HG02885 (cell line): ENCODE measurements at regions not wholly inside any gene's neighbourhood (a gene's known extent, or its start where the extent isn't known, plus 50 kb on each side); places are given as distances from the start of the nearest gene placed in this dataset.
"Not testable (repeated sequence)": the region's sequence is repeated elsewhere in the genome, so short reads cannot be mapped to it uniquely, and the experiment has no call there.

Experiments used
- ATAC-seq: cut with Tn5 transposase; IDR thresholded peaks from one replicate; pipeline ENCODE4 v1.9.1; 2021; ENCODE audit warnings: mild to moderate bottlenecking; ENCODE audit not compliant: unreplicated experiment, poor library complexity

DNA sequence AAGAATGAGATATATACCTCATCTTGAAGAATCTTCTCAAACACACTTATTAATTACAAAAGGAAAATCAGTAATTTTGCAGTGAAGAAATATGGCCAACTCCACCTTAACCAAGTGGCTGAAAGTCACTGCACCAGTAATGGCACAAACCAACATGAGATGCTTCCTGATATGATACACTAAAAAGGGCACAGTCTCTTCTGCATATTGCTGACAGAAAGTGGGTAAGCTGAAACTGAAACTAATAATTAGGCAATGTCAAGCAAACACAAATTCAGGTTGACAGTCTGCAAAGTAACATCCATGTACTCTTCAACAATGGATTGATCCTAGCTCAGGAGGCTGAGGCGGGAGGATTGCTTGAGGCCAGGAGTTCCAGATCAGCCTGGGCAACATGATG, 56.1 kb downstream of the ZNF22 start:
- ATAC-seq = not testable (repeated sequence)

DNA sequence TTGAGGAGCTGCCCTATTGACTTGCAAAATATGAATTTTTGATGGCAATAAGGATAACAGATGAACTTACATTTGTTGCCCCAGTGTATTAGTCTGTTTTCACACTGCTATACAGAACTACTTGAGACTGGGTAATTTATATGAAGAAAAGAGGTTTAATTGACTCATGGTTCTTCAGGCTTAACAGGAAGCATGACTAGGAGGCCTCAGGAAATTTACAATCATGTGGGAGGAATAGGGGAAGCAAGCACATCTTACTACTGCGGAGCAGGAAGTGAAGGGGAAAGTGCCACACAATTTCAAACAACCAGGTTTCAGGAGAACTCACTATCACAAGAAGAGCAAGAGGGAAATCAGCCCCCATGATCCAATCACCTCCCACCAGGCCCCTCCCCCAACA, 57.9 kb downstream of the ZNF22 start:
- no peak for ATAC-seq

GRCh38 chr10:45058992-45059561, 58.4 kb downstream of the ZNF22 start:
- ATAC-seq = no peak

DNA sequence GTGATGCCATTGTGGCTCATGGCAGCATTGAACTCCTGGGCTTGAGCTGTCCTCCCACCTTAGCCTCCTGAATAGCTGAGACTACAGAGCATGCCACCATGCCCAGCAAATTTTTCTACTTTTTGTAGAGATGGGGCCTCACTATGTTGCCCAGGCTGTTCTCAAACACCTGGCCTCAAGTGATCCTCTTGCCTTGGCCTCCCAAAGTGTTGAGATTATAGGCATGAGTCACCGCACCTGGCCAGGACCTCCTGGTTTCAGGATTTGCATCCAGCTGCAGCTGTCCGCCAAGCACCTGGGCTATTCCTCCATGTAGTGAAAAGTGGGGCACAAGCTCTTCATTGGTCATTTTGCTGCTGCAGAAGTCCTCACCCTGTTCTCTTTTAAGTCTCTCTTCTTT, 58.9 kb downstream of the ZNF22 start:
- ATAC-seq = no peak

GRCh38 chr10:45061982-45062381, 61.3 kb downstream of the ZNF22 start:
- ATAC-seq = no peak

GRCh38 chr10:45063591-45064231, 63.0 kb downstream of the ZNF22 start:
- no peak for ATAC-seq

DNA sequence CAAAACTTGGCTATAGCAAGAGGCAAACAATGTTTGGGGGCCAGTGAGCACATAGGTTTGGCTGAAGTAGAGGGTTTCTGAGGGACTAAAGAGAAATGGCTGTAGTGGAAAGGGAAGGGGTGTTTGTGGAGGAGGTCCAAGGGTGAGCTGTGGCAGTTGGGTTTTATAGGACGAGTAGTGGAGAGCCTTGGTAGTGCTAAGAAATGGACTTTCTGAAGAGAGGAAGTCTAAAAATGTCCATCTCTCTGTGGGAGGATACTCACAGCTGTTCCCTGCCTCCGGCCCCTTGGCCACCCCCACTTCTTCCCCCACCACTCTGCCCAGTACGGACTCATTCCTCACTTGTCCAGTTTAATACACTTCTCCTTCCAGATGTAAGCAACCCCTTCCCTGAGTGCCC, 64.3 kb downstream of the ZNF22 start:
- ATAC-seq = no peak

DNA sequence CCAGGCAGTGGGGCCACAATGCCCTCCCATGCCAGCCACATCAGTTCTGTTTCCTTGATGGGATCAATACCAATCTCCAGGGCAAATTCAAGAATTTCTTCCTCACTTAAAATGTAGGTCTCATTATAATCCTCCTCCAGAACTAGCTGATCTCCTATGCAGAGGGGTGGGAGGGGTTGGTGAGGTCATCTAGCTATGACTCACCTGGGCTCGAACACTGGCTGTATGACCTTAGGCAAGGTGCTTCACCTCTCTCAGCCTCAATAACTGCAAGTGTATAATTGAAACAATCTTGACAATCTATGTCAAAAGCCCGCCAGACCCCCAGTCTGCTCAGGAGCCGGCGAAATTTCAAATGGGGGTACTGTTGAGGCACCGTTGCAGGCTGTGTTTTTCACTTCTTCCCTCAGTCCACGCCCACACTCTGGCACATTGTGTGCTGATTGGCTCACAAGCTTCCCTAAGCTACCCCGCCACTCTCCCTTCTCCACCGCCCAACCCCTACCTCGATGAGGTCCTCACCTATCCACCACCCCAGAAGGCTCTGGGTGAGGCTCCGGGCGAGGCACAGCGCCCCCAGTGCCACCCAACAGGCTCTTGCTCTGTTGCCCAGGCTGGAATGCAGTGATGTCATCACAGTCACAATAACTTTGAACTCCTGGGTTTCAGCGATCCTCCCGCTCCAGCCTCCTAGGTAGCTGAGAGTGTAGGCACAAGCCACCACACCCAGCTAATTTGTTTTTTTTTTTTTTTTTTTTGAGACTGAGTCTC, 70.5 kb downstream of the ZNF22 start:
- no peak for ATAC-seq

DNA sequence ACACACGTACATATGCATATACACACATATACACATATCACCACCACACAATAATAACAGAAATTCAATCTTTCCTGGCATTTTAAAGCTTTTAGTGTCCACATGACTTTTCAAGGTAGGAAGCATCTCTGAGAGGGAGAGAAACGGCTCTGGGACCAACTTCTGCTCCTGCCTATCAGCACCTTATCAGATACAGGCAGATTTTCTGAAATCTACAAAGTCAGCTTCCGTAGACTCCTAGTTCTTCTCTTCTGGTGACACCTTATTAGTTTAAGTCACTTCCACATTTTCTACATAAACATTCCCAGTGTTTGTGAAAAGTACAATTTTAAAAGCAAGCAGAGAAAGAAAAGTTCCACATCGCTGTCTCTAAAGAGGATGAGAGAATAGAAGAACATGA, 74.5 kb downstream of the ZNF22 start:
- no peak for ATAC-seq

DNA sequence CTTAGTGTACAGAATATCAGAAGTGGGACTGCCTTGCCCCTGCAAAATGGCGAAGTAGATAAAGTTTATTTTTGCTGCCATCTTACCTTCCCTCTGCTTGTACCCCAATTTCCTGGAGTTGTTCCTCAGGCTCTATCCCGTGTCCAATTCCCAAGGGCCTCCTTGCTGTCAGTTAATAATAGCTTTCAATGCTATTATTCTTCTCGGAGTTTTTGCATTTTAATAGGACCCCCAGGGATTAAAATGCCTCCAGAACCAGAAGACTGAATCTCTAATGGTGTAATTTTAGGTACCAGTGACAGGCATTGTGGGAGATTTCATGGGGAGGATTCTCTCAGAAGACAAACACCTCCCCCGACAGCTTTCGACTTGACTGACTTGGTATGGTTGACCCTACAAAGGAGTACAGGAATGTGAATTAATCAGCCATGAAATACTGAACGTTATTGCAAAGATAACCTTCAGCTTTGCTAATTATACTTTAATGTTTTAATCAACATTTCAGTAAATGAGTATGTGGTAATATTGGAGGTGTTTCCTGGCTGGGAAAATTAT, 75.2 kb downstream of the ZNF22 start:
- no peak for ATAC-seq

- no peak for ATAC-seq
Observed at GRCh38 chr10:45076891-45077290, 76.2 kb downstream of the ZNF22 start.

DNA sequence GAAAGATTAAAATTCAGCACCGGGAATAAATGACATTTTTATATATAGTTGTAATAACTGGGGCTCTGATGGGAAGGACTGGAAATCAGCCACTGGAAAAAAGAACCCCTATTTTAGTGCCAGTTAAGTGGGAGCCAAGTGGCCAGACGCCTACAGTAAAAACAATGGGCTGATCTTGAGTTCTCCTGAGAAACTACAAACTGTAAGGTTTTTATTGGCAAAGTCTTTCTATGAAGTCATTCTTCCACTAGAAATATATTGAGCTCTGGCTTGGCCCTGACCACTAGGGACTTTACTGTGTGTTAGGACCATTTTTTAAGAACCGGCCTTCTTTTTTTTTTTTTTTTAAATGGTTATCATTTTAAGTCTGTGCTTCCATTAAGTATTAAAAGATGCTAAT, 79.6 kb downstream of the ZNF22 start:
- no peak for ATAC-seq

- no peak for ATAC-seq
Observed at GRCh38 chr10:45082176-45082575, 81.5 kb downstream of the ZNF22 start.

DNA sequence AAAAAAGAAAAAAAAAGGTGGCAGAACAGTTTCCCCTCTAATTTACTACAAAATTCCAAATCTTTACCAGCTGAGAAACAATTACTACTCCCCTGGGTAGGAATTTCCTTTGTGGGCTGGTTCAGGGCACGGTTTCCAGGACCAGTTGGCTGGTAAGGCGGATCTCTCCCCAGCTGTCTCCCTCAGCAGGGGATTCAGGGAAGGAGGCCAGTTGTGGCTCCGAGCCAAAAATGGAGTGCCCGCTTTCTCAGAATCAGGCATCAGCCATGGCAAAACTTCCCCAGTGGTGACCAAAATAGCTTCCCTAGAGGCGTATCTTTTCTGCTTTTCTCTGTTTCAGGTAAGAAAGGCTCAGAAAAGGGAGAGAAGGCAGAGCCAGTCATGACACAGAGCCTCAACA, 91.2 kb downstream of the ZNF22 start:
- ATAC-seq = no peak

- ATAC-seq = no peak
Observed at GRCh38 chr10:45093945-45094344, 93.2 kb downstream of the ZNF22 start.

GRCh38 chr10:45095286-45095685, 94.6 kb downstream of the ZNF22 start:
- no peak for ATAC-seq

GRCh38 chr10:45096001-45096400, 95.3 kb downstream of the ZNF22 start:
- no peak for ATAC-seq

GRCh38 chr10:45100429-45100828, 99.7 kb downstream of the ZNF22 start:
- no peak for ATAC-seq

DNA sequence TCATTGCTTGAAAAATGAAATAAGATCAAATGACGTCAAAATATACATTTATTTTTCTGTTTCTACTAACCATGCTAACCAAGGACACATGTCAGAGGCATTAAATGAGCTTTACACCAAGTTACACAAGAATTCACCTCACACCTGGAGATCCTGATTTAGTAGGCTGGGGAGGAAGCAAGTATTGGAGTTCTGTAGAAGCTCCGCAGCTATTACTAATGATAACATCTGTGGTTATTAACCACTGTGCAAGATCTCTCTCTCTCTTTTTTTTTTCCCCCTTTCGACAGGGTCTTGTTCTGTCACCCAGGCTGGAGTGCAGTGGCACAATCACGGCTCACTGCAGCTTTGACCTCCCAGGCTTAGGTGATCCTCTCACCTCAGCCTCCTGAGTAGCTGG, 104.0 kb downstream of the ZNF22 start:
- ATAC-seq = no peak

- ATAC-seq = not testable (repeated sequence)
Observed at GRCh38 chr10:45105309-45105708, 104.6 kb downstream of the ZNF22 start.

GRCh38 chr10:45106236-45106856, 105.6 kb downstream of the ZNF22 start:
- ATAC-seq = no peak
